ENCODE measurements at regions not wholly inside any gene's neighbourhood (a gene's known extent, or its start where the extent isn't known, plus 50 kb on each side); places are given as distances from the start of the nearest gene placed in this dataset.

- no peaks in the 10 kb centered on the region for H4K20me1 ChIP-seq (ENCODE audit: insufficient read depth, low read length)
- no peaks in the 10 kb centered on the region for H3K36me3 ChIP-seq (replicated peaks; ENCODE audit: low read depth, low read length)
- H3K79me2 ChIP-seq (ENCODE audit: low read length) = no peaks in the 10 kb centered on the region
- TF ChIP-seq EZH2phosphoT487 (IDR thresholded peaks at IDR 0.05; ENCODE audit: low read depth) (no peak), CTCF (IDR thresholded peaks at IDR 0.05; ENCODE audit: low read depth, low read length) (no peak)
- H3K27me3 ChIP-seq (ENCODE audit: low read depth, low read length) = no peaks in the 10 kb centered on the region
- no peaks in the 10 kb centered on the region for H3K9me3 ChIP-seq (ENCODE audit: insufficient read depth, low read length)
- H3K27ac ChIP-seq (ENCODE audit: low read length) = no peak overlapping the region
- H3K4me3 ChIP-seq (ENCODE audit: low read length) = no peak overlapping the region
- no peaks in the 10 kb centered on the region for H3K4me1 ChIP-seq (ENCODE audit: low read length)
- H3K4me2 ChIP-seq (ENCODE audit: low read length) = no peak overlapping the region
- H3K9ac ChIP-seq (ENCODE audit: low read length) = no peak overlapping the region
- no peak overlapping the region for H2AFZ ChIP-seq (ENCODE audit: low read depth, low read length)
These were observed 190.0 kb downstream of the C16orf95 start for GRCh38 chr16:87127061-87127765.

GRCh38 chr16:87127766-87128147 is 189.4 kb downstream of the C16orf95 start:
- Histone ChIP-seq H3K27me3 (ENCODE audit: low read depth, low read length) (no peaks in the 10 kb centered on the region), H3K4me1 (ENCODE audit: low read length) (no peaks in the 10 kb centered on the region), H3K4me2 (ENCODE audit: low read length) (no peak overlapping the region), H3K9ac (ENCODE audit: low read length) (no peak overlapping the region), H3K9me3 (ENCODE audit: insufficient read depth, low read length) (no peaks in the 10 kb centered on the region), H3K36me3 (replicated peaks; ENCODE audit: low read depth, low read length) (no peaks in the 10 kb centered on the region), H2AFZ (ENCODE audit: low read depth, low read length) (no peak overlapping the region), H4K20me1 (ENCODE audit: insufficient read depth, low read length) (no peaks in the 10 kb centered on the region), H3K27ac (ENCODE audit: low read length) (no peak overlapping the region), H3K4me3 (ENCODE audit: low read length) (no peak overlapping the region), H3K79me2 (ENCODE audit: low read length) (no peaks in the 10 kb centered on the region)
- TF ChIP-seq EZH2phosphoT487 (IDR thresholded peaks at IDR 0.05; ENCODE audit: low read depth) (no peak), CTCF (IDR thresholded peaks at IDR 0.05; ENCODE audit: low read depth, low read length) (no peak)

GRCh38 chr16:87129771-87130170 is 187.4 kb downstream of the C16orf95 start:
- TF ChIP-seq CTCF (IDR thresholded peaks at IDR 0.05; ENCODE audit: low read depth, low read length) (no peak), EZH2phosphoT487 (IDR thresholded peaks at IDR 0.05; ENCODE audit: low read depth) (no peak)

GRCh38 chr16:87131061-87131995 is 185.9 kb downstream of the C16orf95 start:
- H3K36me3 ChIP-seq (replicated peaks; ENCODE audit: low read depth, low read length) = no peaks in the 10 kb centered on the region
- H3K9ac ChIP-seq (ENCODE audit: low read length) = no peak overlapping the region
- H3K9me3 ChIP-seq (ENCODE audit: insufficient read depth, low read length) = no peaks in the 10 kb centered on the region
- no peak overlapping the region for H3K4me3 ChIP-seq (ENCODE audit: low read length)
- H2AFZ ChIP-seq (ENCODE audit: low read depth, low read length) = no peak overlapping the region
- H3K4me1 ChIP-seq (ENCODE audit: low read length) = no peaks in the 10 kb centered on the region
- H4K20me1 ChIP-seq (ENCODE audit: insufficient read depth, low read length) = no peaks in the 10 kb centered on the region
- H3K27me3 ChIP-seq (ENCODE audit: low read depth, low read length) = no peaks in the 10 kb centered on the region
- TF ChIP-seq EZH2phosphoT487 (IDR thresholded peaks at IDR 0.05; ENCODE audit: low read depth) (no peak), CTCF (IDR thresholded peaks at IDR 0.05; ENCODE audit: low read depth, low read length) (no peak)
- H3K79me2 ChIP-seq (ENCODE audit: low read length) = no peaks in the 10 kb centered on the region
- H3K4me2 ChIP-seq (ENCODE audit: low read length) = no peak overlapping the region
- no peak overlapping the region for H3K27ac ChIP-seq (ENCODE audit: low read length)

More at GRCh38 chr16:87129771-87130170, 187.4 kb downstream of the C16orf95 start:
- H3K4me2 ChIP-seq (ENCODE audit: low read length) = no peak overlapping the region
- no peak overlapping the region for H3K27ac ChIP-seq (ENCODE audit: low read length)
- no peaks in the 10 kb centered on the region for H4K20me1 ChIP-seq (ENCODE audit: insufficient read depth, low read length)
- no peak overlapping the region for H2AFZ ChIP-seq (ENCODE audit: low read depth, low read length)
- H3K9me3 ChIP-seq (ENCODE audit: insufficient read depth, low read length) = no peaks in the 10 kb centered on the region
- no peaks in the 10 kb centered on the region for H3K36me3 ChIP-seq (replicated peaks; ENCODE audit: low read depth, low read length)
- H3K4me3 ChIP-seq (ENCODE audit: low read length) = no peak overlapping the region
- no peaks in the 10 kb centered on the region for H3K79me2 ChIP-seq (ENCODE audit: low read length)
- H3K9ac ChIP-seq (ENCODE audit: low read length) = no peak overlapping the region
- no peaks in the 10 kb centered on the region for H3K27me3 ChIP-seq (ENCODE audit: low read depth, low read length)
- no peaks in the 10 kb centered on the region for H3K4me1 ChIP-seq (ENCODE audit: low read length)
